HepG2 (cell line): ENCODE measurements at regions not wholly inside any gene's neighbourhood (a gene's known extent, or its start where the extent isn't known, plus 50 kb on each side); places are given as distances from the start of the nearest gene placed in this dataset.

Experiments used
- ATAC-seq: fragments of 200-7000 bp; cut with Tn5 transposase; 3 replicates; pipeline ENCODE4 v1.9.1; 2020; ENCODE audit warnings: mild to moderate bottlenecking, moderate library complexity
- BruUV-seq: library from RNA; stranded (reverse); fragments of 400-500 nt; replicated peaks from 2 replicates; lab custom pipeline; 2021; lab: Mats Ljungman, UMichigan
- CTCF ChIA-PET: fragments of 300-600 bp; formaldehyde crosslinking; extraction: SDS; loops from one replicate; lab custom pipeline; 2021; ENCODE audit warnings: low total read pairs, inconsistent platforms, low intra/inter-chr PET ratio; lab: Yijun Ruan, JAX
- POLR2A ChIA-PET: fragments of 350-600 bp; sonication (Branson Sonifier 250); formaldehyde crosslinking; loops from one replicate; lab custom pipeline; 2020; ENCODE audit warnings: antibody characterized with exemption, inconsistent platforms; lab: Yijun Ruan, JAX
- DNase-seq: peaks from one replicate; pipeline ENCODE4 v3.0.0-alpha.2; 2015; ENCODE audit warnings: low spot score
- FAIRE-seq: peaks from 3 replicates; lab custom pipeline; 2011; peaks lifted over from hg19 to GRCh38; lab: Jason Lieb, UNC
- H2AFZ ChIP-seq: one replicate; pipeline ENCODE4 v1.6.1; 2011; ENCODE audit warnings: low read length, inconsistent platforms
- H3K27ac ChIP-seq: fragments of 300-600 bp; 3 replicates; pipeline ENCODE4 v1.8.0; 2011; ENCODE audit warnings: mixed run types, mild to moderate bottlenecking, mixed read lengths, low read length, inconsistent platforms; ENCODE audit not compliant: insufficient read depth; ENCODE audit errors: extremely low read length
- H3K27me3 ChIP-seq, 2 experiments: fragments of 200-600 bp in 1 of 2; 2 replicates in 1 of 2; 3 replicates in 1 of 2; pipeline versions ENCODE4 v1.6.0 to v1.8.0; 2011; ENCODE audit warnings: low read length in 2 of 2, mild to moderate bottlenecking in 2 of 2, moderate library complexity in 2 of 2, inconsistent platforms in 1 of 2; ENCODE audit not compliant: insufficient read depth in 2 of 2, control insufficient read depth in 1 of 2
- H3K36me3 ChIP-seq, 2 experiments: fragments of 200-600 bp in 1 of 2; replicated peaks in 1 of 2; 2 replicates in 1 of 2; 3 replicates in 1 of 2; pipeline versions ENCODE4 v1.5.1 to v1.8.0; 2011; ENCODE audit warnings: low read length in 2 of 2, inconsistent platforms in 1 of 2; ENCODE audit not compliant: insufficient read depth in 2 of 2, control insufficient read depth in 1 of 2
- H3K4me1 ChIP-seq: 2 replicates; pipeline ENCODE4 v1.5.1; 2012; ENCODE audit warnings: low read length, inconsistent platforms; ENCODE audit not compliant: insufficient read depth
- H3K4me2 ChIP-seq: 2 replicates; pipeline ENCODE4 v1.6.0; 2011; ENCODE audit warnings: low read depth, low read length, inconsistent platforms
- H3K4me3 ChIP-seq, 3 experiments: fragments of 200-600 bp in 1 of 3; sonication (generic), shearing (Covaris generic) in 1 of 3; replicated peaks in 1 of 3; 2 replicates each; pipeline ENCODE4 v1.5.1; 2011 to 2016; ENCODE audit warnings: low read length in 3 of 3, inconsistent platforms in 2 of 3, low read depth in 2 of 3, mild to moderate bottlenecking in 2 of 3, control low read depth in 1 of 3, mixed read lengths in 1 of 3; ENCODE audit not compliant: insufficient read depth in 1 of 3
- H3K79me2 ChIP-seq: one replicate; pipeline ENCODE4 v1.6.1; 2011; ENCODE audit warnings: low read length, inconsistent platforms; ENCODE audit not compliant: insufficient read depth
- H3K9ac ChIP-seq: 2 replicates; pipeline ENCODE4 v1.6.0; 2011; ENCODE audit warnings: mild to moderate bottlenecking, low read depth, low read length, inconsistent platforms; ENCODE audit not compliant: insufficient read depth
- H3K9me3 ChIP-seq: 2 replicates; pipeline ENCODE4 v1.5.1; 2012; ENCODE audit warnings: mild to moderate bottlenecking, low read length
- H4K20me1 ChIP-seq: 2 replicates; pipeline ENCODE4 v1.6.0; 2011; ENCODE audit warnings: inconsistent platforms, mild to moderate bottlenecking, low read length, moderate library complexity; ENCODE audit not compliant: insufficient read depth
- CHD4 ChIP-seq: fragments of 200-600 bp; sonication (generic); IDR thresholded peaks from 2 replicates; pipeline ENCODE4 v1.7.0; 2017; ENCODE audit warnings: mild to moderate bottlenecking, low read length, borderline replicate concordance
- FLYWCH1 ChIP-seq: sonication (generic); formaldehyde crosslinking; IDR thresholded peaks from 2 replicates; pipeline ENCODE4 v1.8.1; 2023; ENCODE audit warnings: mild to moderate bottlenecking, missing genetic modification reagents
- IKZF1 ChIP-seq: fragments of 450-650 bp; IDR thresholded peaks from 2 replicates; pipeline ENCODE4 v1.7.1; 2016
- WGBS: methylation state at CpG from one replicate; pipeline ENCODE4 v1.1.6; 2017; ENCODE audit warnings: low lambda C conversion rate; 5-methylcytosine and 5-hydroxymethylcytosine counted together
- in situ Hi-C: cut with HindIII; loops from 2 replicates; pipeline ENCODE4 v1.10.0; 2017; ENCODE audit warnings: low pct_unique_long_range_greater_than_20kb; ENCODE audit not compliant: extremely low pct_ligation_motif_present
- intact Hi-C: fragments of 100-400 bp; cut with micrococcal nuclease; formaldehyde crosslinking; loops from one replicate; pipeline ENCODE4 v1.10.0; 2022; ENCODE audit not compliant: unreplicated experiment
- TF ChIP-seq, protein P1 (sequence below): IDR thresholded peaks from 2 replicates; pipeline ENCODE4 v1.6.1; 2016; ENCODE audit warnings: low read depth, missing genetic modification reagents, missing compliant biosample characterization

DNA sequence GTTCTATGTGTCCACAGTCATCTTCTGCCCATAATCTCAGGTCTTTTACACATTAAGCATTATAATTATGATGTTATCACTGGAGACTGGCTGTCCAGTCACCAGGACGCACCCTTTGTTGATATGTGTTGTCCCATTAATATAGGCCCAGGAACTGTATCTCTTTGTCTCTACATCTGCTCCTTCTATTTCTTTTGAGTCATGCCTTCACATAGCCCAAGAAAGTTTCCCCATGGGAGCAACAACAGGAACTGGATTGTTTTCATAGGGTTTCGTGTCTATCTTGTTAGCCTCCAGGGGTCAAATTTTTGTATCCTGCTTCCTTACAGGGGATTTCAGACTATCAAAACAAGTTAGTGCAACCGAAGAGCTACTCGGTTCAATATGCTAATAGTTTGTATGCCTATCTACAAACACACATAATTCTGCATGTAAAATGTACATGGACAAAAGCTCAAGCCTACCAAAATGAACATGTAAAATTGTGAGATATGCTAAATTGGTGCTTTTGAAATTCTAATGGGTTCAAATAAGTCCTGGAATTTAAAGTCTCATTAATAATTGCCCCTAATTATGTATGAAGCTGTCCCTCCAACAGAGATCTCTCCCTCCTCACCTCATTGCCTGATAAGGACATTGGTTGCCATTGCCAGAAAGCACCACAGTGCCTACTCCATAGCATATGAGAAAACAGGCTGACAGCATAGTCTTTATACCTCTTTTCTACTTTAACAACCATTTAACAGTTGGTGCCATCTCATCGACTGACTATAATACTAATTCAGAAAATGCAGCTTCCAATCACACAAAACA is 99.8 kb upstream of the DIO2 start:
- TF ChIP-seq FLYWCH1 (no peak), IKZF1 (no peak), CHD4 (no peak)
- TF ChIP-seq, protein P1, sequence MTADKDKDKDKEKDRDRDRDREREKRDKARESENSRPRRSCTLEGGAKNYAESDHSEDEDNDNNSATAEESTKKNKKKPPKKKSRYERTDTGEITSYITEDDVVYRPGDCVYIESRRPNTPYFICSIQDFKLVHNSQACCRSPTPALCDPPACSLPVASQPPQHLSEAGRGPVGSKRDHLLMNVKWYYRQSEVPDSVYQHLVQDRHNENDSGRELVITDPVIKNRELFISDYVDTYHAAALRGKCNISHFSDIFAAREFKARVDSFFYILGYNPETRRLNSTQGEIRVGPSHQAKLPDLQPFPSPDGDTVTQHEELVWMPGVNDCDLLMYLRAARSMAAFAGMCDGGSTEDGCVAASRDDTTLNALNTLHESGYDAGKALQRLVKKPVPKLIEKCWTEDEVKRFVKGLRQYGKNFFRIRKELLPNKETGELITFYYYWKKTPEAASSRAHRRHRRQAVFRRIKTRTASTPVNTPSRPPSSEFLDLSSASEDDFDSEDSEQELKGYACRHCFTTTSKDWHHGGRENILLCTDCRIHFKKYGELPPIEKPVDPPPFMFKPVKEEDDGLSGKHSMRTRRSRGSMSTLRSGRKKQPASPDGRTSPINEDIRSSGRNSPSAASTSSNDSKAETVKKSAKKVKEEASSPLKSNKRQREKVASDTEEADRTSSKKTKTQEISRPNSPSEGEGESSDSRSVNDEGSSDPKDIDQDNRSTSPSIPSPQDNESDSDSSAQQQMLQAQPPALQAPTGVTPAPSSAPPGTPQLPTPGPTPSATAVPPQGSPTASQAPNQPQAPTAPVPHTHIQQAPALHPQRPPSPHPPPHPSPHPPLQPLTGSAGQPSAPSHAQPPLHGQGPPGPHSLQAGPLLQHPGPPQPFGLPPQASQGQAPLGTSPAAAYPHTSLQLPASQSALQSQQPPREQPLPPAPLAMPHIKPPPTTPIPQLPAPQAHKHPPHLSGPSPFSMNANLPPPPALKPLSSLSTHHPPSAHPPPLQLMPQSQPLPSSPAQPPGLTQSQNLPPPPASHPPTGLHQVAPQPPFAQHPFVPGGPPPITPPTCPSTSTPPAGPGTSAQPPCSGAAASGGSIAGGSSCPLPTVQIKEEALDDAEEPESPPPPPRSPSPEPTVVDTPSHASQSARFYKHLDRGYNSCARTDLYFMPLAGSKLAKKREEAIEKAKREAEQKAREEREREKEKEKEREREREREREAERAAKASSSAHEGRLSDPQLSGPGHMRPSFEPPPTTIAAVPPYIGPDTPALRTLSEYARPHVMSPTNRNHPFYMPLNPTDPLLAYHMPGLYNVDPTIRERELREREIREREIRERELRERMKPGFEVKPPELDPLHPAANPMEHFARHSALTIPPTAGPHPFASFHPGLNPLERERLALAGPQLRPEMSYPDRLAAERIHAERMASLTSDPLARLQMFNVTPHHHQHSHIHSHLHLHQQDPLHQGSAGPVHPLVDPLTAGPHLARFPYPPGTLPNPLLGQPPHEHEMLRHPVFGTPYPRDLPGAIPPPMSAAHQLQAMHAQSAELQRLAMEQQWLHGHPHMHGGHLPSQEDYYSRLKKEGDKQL (CRISPR knock-in tag): no peak
- DNase-seq (no peak), ATAC-seq (no peak), FAIRE-seq (no peak)
- Histone ChIP-seq H3K27me3 (no peaks in the 10 kb centered on the region), H3K4me3 (no peak overlapping the region), H3K27ac (no peak overlapping the region), H3K4me2 (no peak overlapping the region), H3K9ac (no peak overlapping the region), H3K9me3 (no peaks in the 10 kb centered on the region), H3K36me3 (no peaks in the 10 kb centered on the region), H3K79me2 (no peaks in the 10 kb centered on the region), H4K20me1 (no peaks in the 10 kb centered on the region), H2AFZ (no peak overlapping the region), H3K4me1 (no peaks in the 10 kb centered on the region)
- intact Hi-C loops: no loop called here
- CTCF ChIA-PET: no interaction called here
- in situ Hi-C loops: no loop called here
- BruUV-seq: no TSS peak
- POLR2A ChIA-PET: no interaction called here
- 4% methylated on average over 5 of the region's 5 CpGs for WGBS
